KMS-11 (cell line): ENCODE measurements at regions not wholly inside any gene's neighbourhood (a gene's known extent, or its start where the extent isn't known, plus 50 kb on each side); places are given as distances from the start of the nearest gene placed in this dataset.

Experiments used
- H2AFZ ChIP-seq: fragments of 200-600 bp; sonication (generic); 2 replicates; pipeline ENCODE4 v1.6.1; 2016; ENCODE audit warnings: antibody characterized with exemption, mixed run types, low read depth
- H3K27ac ChIP-seq: fragments of 200-600 bp; sonication (generic); 2 replicates; pipeline ENCODE4 v1.6.1; 2016; ENCODE audit warnings: mild to moderate bottlenecking, mixed run types
- H3K27me3 ChIP-seq: fragments of 200-600 bp; sonication (generic); 2 replicates; pipeline ENCODE4 v1.6.1; 2017; ENCODE audit warnings: mild to moderate bottlenecking, low read depth, mixed run types, moderate library complexity; ENCODE audit not compliant: insufficient read depth
- H3K36me3 ChIP-seq: fragments of 200-600 bp; sonication (generic); 2 replicates; pipeline ENCODE4 v1.6.1; 2017; ENCODE audit warnings: mild to moderate bottlenecking, mixed run types; ENCODE audit not compliant: insufficient read depth
- H3K4me1 ChIP-seq: fragments of 200-600 bp; sonication (generic); 2 replicates; pipeline ENCODE4 v1.6.1; 2016; ENCODE audit warnings: mild to moderate bottlenecking, low read depth, mixed run types; ENCODE audit not compliant: poor library complexity, severe bottlenecking
- H3K4me2 ChIP-seq: fragments of 200-600 bp; sonication (generic); 2 replicates; pipeline ENCODE4 v1.7.0; 2016; ENCODE audit warnings: mild to moderate bottlenecking, mixed run types
- H3K4me3 ChIP-seq: fragments of 200-600 bp; sonication (generic); IDR thresholded peaks from 2 replicates; pipeline ENCODE4 v1.6.1; 2017; ENCODE audit warnings: low read depth, low read length, mixed read lengths; ENCODE audit not compliant: insufficient read depth
- H3K79me2 ChIP-seq: fragments of 200-600 bp; sonication (generic); 2 replicates; pipeline ENCODE4 v1.6.1; 2016; ENCODE audit warnings: low read depth, mixed run types; ENCODE audit not compliant: insufficient read depth
- H3K9ac ChIP-seq: fragments of 200-600 bp; sonication (generic); 2 replicates; pipeline ENCODE4 v1.6.1; 2016; ENCODE audit warnings: mild to moderate bottlenecking, mixed run types
- H4K20me1 ChIP-seq: fragments of 200-600 bp; sonication (generic); 2 replicates; pipeline ENCODE4 v1.6.1; 2016; ENCODE audit warnings: mild to moderate bottlenecking, mixed run types; ENCODE audit not compliant: insufficient read depth
- CTCF ChIP-seq: fragments of 200-600 bp; sonication (generic); conservative IDR thresholded peaks from 2 replicates; pipeline ENCODE4 v1.6.1; 2017; ENCODE audit warnings: low read depth, mild to moderate bottlenecking, antibody characterized with exemption, low read length, moderate library complexity, mixed read lengths

- H3K27ac ChIP-seq, result no peak overlapping the region
- H3K4me1 ChIP-seq, result no peaks in the 10 kb centered on the region
- H3K79me2 ChIP-seq, result no peaks in the 10 kb centered on the region
- no peaks in the 10 kb centered on the region for H3K36me3 ChIP-seq
- TF ChIP-seq CTCF, result no peak
- H3K4me3 ChIP-seq, result no peak overlapping the region
- no peak overlapping the region for H3K9ac ChIP-seq
- no peak overlapping the region for H3K4me2 ChIP-seq
- H4K20me1 ChIP-seq, result no peaks in the 10 kb centered on the region
- H2AFZ ChIP-seq, result no peak overlapping the region
- H3K27me3 ChIP-seq, result no peaks in the 10 kb centered on the region
Measured at GRCh38 chr18:42649331-42650035, 466.0 kb downstream of the RIT2 start.

DNA sequence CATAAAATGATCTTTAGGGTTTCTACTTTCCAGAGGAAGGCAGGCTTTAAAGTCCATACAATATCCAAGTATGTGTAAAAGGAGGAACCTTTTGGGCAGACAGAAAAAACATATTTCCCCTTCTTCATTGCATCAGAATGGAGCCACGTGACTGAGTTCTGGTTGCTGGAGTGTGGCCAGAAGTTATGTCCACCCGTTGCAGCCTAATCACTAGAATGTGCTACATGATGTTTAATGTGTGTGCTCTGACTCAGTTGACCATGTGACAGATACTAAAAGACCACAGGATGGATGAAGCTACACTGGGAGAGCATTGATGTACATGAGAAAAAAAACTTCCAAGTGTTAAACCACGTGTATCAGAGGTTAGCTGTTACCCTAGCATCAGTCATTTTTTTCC lies 460.9 kb downstream of the RIT2 start:
- TF ChIP-seq CTCF, result no peak
- Histone ChIP-seq H3K36me3 (no peaks in the 10 kb centered on the region), H3K27me3 (no peaks in the 10 kb centered on the region), H3K4me2 (no peak overlapping the region), H3K9ac (no peak overlapping the region), H3K4me3 (no peak overlapping the region), H3K27ac (no peak overlapping the region), H4K20me1 (no peaks in the 10 kb centered on the region), H3K79me2 (no peaks in the 10 kb centered on the region), H3K4me1 (no peaks in the 10 kb centered on the region), H2AFZ (no peak overlapping the region)

DNA sequence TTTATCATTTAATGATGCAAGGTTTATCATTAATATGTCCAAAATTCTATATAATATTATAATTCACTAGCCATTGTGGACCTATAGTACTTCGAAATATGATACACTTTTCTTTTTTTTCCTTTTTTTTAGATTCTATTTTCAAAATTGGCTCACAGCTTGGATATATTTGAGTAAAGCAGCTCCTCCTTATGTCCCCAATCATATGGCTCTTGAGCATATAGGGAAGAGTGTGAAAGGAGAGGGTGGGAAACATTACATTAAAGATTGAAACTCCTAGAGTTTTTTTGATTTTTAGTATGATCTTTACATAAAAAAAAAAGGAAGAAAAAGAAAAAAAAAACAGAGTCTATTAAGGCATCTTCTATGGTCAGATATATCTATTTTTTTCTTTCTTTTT lies 457.9 kb downstream of the RIT2 start:
- no peak overlapping the region for H3K9ac ChIP-seq
- H2AFZ ChIP-seq, result no peak overlapping the region
- no peaks in the 10 kb centered on the region for H3K36me3 ChIP-seq
- H4K20me1 ChIP-seq, result no peaks in the 10 kb centered on the region
- no peaks in the 10 kb centered on the region for H3K27me3 ChIP-seq
- H3K4me3 ChIP-seq, result no peak overlapping the region
- H3K79me2 ChIP-seq, result no peaks in the 10 kb centered on the region
- no peaks in the 10 kb centered on the region for H3K4me1 ChIP-seq
- H3K27ac ChIP-seq, result no peak overlapping the region
- H3K4me2 ChIP-seq, result no peak overlapping the region
- TF ChIP-seq CTCF, result no peak

DNA sequence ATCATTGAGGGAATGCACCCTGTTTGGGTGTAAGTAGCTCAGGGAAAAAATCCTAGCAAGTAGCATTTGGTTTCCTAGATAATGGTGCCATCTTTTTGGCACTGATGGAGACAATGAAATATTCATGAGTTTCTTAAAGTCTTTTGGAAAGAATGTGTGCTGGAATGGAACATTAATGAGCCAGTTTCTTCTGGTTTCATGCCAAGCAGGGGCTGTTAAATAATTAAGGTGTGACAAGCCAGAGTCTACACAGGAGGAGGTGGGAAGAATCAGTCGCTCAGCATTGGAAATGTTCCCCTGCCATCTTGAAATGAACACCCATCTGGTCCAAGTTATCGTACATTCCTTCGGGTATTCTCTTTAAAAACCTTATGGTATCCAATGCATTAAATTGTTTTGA lies 457.3 kb downstream of the RIT2 start:
- Histone ChIP-seq H3K4me1 (no peaks in the 10 kb centered on the region), H3K36me3 (no peaks in the 10 kb centered on the region), H3K27me3 (no peaks in the 10 kb centered on the region), H3K9ac (no peak overlapping the region), H3K27ac (no peak overlapping the region), H3K4me2 (no peak overlapping the region), H2AFZ (no peak overlapping the region), H3K4me3 (no peak overlapping the region), H4K20me1 (no peaks in the 10 kb centered on the region), H3K79me2 (no peaks in the 10 kb centered on the region)
- no peak for TF ChIP-seq CTCF
